ENCODE measurements at regions not wholly inside any gene's neighbourhood (a gene's known extent, or its start where the extent isn't known, plus 50 kb on each side); places are given as distances from the start of the nearest gene placed in this dataset.

DNA sequence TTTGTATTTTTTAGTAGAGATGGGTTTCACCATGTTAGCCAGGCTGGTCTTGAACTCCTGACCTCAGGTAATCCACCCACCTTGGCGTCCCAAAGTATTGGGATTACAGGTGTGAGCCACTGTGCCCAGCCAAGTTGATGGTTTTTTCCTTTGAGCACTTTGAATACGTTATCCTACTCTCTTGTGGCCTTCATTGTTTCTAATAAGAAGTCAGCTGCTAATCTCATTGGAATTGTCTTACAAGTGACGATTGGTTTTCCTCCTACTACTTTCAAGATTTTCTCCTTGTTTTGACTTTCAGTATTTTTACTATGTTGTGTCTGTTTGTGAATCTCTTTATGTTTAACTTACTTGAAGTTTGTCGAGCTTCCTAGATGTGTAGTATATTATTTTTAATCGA is 88.5 kb downstream of the TMEM200C start:
- TF ChIP-seq, protein P1, sequence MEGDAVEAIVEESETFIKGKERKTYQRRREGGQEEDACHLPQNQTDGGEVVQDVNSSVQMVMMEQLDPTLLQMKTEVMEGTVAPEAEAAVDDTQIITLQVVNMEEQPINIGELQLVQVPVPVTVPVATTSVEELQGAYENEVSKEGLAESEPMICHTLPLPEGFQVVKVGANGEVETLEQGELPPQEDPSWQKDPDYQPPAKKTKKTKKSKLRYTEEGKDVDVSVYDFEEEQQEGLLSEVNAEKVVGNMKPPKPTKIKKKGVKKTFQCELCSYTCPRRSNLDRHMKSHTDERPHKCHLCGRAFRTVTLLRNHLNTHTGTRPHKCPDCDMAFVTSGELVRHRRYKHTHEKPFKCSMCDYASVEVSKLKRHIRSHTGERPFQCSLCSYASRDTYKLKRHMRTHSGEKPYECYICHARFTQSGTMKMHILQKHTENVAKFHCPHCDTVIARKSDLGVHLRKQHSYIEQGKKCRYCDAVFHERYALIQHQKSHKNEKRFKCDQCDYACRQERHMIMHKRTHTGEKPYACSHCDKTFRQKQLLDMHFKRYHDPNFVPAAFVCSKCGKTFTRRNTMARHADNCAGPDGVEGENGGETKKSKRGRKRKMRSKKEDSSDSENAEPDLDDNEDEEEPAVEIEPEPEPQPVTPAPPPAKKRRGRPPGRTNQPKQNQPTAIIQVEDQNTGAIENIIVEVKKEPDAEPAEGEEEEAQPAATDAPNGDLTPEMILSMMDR (IDR thresholded peaks at IDR 0.05; ENCODE audit: low read depth, low read length, poor library complexity, severe bottlenecking), result no peak
- TF ChIP-seq EZH2phosphoT487 (IDR thresholded peaks at IDR 0.05; ENCODE audit: borderline replicate concordance, low read length), result no peak

All from DOHH2 (cell line).